HTR-8/SVneo (cell line): ENCODE measurements at regions not wholly inside any gene's neighbourhood (a gene's known extent, or its start where the extent isn't known, plus 50 kb on each side); places are given as distances from the start of the nearest gene placed in this dataset.
"Not testable (repeated sequence)": the region's sequence is repeated elsewhere in the genome, so short reads cannot be mapped to it uniquely, and the experiment has no call there.

Source experiments
- DNase-seq: peaks from one replicate; pipeline ENCODE4 v3.0.0; 2011; ENCODE audit warnings: low spot score, mixed read lengths; ENCODE audit not compliant: insufficient read length
- FAIRE-seq: peaks from 2 replicates; lab custom pipeline; 2011; peaks lifted over from hg19 to GRCh38; lab: Jason Lieb, UNC

DNA sequence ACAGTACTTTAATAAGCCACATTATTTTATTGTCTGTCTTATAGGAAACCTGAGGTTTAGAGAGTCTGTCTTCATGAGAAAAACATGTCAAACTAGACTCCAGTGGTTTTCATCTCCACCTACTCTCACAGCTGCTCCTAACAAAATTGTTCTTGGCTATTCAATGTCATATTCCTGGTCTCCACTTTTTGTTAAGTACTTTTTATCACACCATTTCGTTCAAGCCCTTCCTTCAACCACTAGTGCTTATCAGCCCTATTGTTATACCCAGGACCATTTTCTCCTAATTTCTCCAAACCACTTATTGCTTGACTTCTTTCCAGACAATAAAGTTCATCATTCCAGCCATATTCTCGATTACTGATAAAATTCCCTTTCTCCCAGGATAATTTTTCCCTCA, 1674.3 kb upstream of the AGA start:
- DNase-seq (no peak), FAIRE-seq (no peak)

DNA sequence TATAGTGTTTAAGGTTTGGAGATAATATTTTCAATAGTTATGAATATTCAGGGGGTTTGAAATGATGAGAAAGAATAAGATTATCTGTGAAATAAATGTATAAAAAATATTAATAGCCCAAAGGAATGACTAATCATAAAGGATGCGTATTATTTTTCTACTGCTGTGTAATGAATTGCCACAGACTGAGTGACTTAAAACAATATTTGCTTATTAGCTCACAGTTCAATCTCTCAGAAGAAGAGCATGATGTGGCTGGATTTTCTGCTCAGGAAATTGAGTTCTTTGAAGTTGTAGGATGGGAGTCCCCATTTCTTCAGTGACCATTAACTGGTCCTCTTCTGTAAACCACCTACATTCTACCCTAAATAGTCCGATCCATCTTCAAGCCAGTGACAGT, 1680.8 kb upstream of the AGA start:
- no peak for FAIRE-seq
- DNase-seq = no peak

DNA sequence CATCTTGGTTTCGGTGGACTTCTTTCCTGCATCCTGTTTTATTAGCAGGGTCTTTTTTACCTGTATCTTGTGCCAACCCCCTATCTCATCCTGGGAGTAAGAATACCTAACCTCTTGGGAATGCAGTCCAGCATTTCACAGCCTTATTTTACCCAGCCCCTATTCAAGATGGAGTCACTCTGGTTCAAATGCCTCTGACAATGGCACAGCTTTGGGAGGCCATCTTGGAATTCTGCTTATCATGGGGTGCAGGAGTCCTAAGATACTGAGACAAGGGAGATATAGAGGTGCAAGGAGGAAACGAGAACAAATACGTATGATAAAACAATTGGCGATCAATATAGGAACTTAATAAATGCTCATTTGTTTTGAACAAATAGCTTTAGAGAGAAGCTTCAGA, 1682.2 kb upstream of the AGA start:
- no peak for FAIRE-seq

DNA sequence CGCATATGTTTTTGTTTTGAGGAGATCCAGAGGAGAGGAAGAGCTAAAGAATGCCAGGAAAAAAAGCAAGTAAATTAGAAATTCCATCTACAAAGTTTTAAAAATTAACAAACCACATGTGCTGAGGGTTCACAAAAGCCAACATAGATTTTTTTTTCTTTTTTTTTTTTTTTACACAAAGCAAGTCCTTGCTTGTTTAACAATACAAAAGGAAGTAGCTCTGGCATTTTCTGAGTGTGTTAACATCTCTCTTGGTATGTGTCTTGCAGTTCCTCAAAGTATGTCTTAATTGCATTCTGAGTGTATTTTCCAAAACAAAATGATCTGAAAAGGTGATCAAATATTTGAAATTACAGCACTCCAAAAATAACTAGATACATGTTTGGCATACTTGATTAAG, 1682.7 kb upstream of the AGA start:
- DNase-seq (no peak), FAIRE-seq (no peak)

More for the DNA sequence above, 1682.2 kb upstream of the AGA start:
- no peak for DNase-seq

DNA sequence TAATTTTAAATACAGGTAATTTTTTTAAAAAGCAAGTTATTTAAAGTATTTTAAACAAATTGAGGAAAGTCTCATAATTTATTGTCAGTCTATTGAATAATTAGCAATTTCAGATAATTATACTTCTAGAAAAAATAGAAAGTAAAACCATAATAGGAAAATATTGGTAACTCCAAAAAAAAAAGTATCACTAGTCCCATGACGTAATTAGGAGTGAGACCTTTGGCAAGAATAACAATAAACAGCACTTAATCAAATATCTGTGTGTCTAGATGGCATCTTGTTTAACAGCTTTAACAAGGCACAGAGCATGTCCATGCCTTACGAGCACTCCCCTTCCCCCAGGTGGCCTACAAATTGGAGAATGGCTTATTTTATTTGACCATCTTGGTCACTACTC, 1683.6 kb upstream of the AGA start:
- no peak for DNase-seq
- FAIRE-seq = no peak

DNA sequence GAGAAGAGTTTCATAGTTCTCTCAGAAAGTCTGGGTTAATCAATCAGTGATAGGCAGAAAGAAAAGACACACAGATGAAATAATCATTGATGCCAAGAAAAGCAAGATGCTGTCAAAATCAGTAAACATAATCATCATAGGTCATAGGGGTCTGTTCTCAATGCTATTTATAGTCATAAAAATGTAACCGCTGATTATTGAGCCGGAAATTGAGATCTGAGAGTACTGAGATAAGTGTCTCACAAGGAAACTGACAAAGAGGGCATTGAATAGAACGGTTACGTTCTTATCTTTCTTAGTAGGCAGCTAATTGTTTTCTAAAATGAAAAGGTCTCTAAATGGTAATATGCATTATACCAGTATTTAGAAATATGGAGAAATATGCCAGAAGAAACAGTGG, 1686.1 kb upstream of the AGA start:
- DNase-seq (no peak), FAIRE-seq (no peak)

DNA sequence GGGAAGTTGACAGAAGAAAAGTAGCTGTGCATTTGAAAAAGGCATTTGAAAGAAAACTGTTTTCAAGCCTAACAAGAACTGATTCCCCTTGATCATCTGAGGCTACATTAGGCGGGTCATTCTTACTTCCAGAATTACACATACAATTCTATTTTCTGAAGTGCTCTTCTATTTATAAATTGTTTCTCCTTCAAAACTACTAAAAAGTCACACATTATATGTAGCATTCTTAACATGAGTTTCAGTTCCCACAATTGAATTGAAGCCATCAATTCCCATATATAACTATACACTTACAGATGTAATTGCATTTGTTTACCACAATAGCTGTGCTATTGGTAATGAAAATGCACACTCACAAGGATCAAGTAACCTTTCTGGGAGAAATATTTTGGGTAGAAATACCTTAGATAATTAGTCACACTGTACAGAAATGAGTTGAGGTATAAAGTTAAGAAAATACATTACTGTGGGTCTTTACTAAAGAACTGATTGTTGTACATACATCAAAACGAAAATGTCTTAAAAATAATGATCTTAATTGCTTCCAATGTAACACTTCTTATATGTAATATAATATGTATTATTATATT, 1688.0 kb upstream of the AGA start:
- no peak for DNase-seq
- FAIRE-seq = no peak

DNA sequence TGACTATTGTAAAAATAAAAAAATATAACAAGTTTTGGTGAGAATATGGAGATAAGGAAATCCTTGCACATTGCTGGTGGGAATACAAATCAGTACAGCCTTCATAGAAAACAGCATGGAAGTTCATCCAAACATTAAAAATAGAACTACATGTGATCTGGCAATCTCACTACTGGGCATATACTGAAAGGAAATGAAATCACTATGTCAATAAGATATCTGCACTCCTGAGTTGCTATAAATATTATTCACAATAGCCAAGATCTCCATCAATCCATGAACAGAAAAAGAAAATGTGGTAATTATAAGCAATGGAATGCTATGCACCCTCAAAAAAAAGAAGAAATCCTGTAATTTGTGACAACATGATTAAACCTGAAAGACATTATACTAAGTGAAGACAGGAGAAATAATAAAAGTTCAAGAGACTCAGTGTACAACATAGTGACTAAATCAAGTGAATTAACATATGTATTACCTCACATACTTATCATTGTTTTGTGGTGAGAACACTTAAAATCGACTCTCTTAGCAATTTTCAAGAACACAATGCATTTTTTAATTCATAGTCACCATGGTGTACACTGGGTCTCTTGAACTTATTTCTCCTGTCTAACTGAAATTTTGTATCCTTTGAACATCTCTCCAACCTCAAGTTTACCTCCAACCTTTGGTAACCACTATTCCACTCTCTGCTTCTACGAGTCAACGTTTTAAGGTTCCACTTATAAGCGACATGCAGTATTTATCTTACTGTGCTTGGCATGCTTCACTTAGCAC, 1703.7 kb upstream of the AGA start:
- FAIRE-seq (no peak), DNase-seq (no peak)

DNA sequence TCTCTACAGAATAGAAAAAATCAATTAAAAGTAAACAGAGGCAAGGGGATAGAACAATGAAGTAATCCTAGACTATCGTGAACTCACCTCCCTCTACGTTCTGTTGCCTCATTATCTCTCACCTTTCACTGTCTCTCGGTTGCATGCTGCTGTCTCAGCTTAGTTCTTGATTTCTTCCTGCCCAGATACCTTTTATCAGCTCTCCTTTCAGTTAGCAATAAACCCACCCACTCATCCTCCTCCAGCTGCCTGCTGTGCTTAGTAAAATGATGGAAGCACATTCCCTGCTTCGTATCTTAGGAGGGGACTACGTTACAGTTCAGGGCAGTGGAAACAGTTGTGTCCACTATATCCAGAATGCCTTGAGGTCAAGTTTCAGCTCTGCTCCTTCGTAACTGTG, 1709.5 kb upstream of the AGA start:
- FAIRE-seq = no peak

DNA sequence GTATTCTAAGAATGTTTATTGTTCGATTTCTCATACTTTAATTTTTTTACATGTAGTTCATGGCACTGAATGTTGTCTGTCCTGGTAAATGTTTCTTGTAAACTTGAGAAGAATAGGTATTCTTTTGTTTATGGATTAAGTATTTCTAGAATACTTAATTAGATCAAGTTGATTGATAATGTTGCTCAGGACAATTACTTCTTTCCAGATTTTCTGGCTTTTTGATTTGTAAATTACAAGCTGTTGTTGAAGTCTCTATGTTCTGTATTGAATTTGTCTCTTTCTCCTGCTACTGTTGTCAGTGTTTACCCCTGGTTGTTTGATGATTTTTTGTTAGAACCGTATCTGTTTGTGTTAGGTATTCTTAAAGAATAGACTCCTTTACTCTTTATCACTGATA, 1720.9 kb upstream of the AGA start:
- no peak for FAIRE-seq
- no peak for DNase-seq

More for the DNA sequence above, 1709.5 kb upstream of the AGA start:
- no peak for DNase-seq

DNA sequence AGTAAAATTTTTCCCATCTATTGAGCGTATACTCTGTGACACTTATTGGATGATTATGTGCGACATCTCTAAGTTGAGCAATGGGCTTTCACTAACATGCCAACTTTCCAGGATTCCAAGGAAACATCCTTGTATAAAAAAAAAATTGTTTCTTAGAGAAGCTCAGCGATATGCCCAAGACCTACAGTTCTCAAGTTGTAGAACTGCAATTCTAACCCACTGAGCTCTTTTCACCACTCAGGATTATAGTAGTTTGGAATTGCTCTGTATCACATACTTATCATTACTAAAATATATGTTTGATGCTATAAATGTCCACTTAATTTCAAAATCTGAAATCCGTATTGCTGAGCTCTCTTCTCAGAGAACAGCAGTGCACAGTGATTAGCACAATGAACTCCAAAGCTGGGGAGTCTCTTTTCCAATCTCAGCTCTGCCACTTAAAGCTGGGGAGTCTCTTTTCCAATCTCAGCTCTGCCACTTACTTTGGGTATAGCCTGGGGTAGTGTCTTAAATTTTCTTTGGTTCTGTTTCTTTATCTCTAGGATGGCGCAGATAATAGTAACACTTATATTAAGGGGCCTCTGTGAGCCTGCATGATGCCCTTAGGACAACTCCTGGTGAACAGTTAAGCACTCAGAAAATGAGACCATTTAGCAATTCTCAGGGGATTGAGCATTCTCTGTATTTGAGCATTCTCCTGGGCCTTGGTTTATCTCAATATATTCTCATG, 1722.2 kb upstream of the AGA start:
- FAIRE-seq = no peak

DNA sequence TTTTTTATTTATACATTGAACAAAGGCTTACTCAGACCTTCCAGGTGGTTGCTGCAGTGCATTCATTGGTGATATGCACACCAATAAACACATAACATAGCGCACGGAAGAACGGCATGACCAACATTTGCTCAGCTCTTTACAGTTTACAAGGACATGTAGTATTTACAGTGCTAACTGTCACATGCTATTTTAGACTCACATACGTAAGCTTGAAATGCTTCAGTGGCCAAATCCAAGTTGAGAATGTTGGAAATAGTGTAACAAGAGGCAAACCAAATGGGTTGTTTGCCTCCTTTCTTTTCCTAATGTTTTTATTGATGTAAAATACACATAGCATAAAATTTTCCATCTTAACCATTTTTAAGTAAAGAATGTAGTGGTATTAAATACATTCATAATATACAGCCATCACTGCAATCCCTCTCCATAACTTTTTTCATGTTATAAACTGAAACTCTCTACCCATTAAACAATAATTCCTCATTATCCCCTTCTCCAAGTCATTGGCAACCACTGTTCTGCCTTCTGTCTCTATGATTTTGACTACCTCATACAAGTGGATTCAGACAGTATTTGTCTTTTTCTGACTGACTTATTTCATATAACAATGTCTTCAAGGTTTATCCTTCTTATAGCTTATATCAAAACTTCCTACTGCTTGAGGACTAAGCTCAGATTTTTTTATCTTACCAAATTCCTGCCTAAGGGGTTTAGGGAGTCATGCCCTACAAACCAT, 1722.9 kb upstream of the AGA start:
- no peak for DNase-seq
- no peak for FAIRE-seq

More for the DNA sequence above, 1722.2 kb upstream of the AGA start:
- no peak for DNase-seq

DNA sequence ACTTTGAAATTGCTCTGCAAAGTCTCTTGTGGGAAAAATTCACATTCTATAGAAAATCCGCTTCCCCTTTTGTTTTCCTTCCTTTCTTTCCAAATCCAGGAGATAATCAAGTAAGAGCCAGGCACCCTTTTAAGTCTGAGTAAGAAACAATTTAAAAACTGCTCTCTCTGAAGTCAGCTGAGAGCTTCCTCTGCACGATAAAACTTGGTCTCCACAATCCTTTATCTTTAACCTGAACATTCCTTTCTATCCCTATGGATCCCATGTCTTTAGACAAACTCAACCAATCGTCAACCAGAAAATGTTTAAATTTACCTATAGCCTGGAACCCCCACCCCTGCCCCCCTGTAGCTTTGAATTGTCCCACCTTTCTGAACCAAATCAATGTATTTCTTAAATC, 1723.6 kb upstream of the AGA start:
- FAIRE-seq = no peak
- DNase-seq = no peak

DNA sequence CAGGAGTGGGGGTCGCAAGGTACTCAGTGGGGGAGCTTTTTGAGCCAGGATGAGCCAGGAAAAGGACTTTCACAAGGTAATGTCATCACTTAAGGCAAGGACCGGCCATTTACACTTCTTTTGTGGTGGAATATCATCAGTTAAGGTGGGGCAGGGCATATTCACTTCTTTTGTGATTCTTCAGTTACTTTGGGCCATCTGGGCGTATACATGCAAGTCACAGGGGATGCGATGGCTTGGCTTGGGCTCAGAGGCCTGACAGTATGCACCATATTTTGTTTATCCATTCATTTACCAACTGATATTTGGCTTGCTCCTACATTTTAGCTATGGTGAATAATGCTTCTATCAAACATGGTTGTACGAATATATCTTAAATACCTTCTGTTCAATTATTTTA, 1728.1 kb upstream of the AGA start:
- not testable (repeated sequence) for DNase-seq, FAIRE-seq

DNA sequence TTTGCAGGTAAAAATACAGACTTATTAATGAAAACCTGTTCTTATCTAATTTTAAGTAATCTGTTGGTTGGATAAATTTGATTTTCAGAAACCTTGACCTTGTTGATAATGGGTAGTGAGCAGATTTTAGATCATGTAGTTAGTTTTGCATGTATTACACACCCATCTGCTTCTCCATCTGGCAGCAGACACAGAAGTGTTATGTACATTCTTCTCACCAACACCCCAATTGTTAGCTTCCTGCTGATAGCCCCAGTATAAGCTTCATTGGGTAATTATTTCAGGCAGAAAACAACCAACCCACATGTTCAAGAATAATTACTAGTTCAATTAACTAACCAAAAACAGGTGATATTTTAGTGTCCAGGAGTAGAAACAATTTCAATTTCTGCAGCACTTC, 1740.5 kb upstream of the AGA start:
- FAIRE-seq = no peak
- DNase-seq = no peak

DNA sequence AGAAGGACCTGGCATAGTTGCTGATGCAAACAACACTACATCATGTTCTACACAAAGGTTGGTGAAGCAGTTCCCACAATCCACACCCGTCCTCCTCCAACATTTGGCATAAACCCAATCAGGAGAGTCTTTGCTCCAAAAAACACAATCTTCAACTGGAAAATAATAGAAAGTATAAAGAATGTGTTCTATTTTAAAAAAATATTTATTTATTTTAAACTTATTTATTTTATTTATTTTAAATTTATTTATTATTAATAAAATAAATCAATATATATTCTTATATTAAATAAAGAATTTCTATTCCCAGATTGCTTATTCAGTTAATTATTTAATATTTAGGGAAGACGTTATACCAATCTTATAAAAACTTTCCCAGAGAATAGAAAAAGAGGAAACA, 1753.7 kb upstream of the AGA start:
- DNase-seq = no peak
- no peak for FAIRE-seq

DNA sequence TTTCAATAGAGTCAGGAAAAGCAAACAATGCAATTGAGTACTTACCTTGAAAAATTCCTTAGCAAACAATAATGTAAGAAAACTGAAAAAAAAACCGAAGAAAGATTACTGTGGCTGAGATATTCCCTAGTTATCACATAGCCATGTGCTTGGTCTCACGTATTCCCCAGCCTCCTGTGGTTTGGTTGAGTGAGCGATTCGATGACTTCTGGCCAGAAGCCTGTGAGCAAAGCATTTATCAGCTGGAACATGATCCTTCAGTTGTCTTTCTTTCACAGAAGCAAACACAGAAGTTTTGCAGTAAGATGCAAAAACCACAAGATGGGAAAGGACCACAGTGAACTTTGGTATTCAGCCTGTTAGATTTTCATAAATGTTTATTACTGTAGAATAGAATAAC, 1754.3 kb upstream of the AGA start:
- DNase-seq (peak; percentile 21), FAIRE-seq (peak; percentile 26)

DNA sequence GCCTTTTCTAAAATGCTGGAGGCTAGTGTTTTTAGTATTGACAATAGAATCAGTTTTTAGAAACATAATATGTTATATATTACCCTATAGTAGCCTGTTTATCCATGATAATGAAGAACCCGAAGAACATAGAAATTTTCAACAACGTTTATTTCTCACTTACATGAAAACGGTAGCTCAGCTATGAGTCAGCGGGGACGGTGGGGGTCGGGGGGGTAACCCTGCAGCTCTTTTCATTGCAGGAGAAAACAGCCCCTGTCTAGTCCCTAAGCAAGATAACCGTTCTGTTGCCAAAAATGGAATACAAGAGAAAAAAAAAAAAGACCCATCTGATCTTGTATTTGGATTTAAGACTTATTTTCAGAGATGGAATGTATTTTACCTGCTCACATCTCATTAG, 1758.4 kb upstream of the AGA start:
- FAIRE-seq (no peak), DNase-seq (no peak)

DNA sequence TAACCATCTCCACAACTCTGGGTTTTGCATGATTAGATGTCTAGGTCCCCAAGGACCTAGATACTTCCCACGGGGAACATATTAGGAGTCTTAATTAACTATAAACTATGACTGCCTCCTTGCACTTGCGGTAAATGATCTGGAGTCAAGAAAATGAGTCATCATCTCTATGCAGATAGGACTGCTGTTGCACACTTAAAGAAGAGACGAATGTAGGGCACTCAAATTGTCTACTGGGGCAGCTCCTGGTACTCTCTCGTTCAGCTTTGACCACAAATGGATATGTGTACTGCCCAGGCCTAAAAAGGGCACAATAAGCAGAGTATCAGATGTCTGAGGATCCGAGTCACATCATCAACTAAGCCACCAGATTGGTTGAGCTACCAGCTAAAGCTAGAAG, 1783.4 kb upstream of the AGA start:
- FAIRE-seq = no peak
- DNase-seq = no peak

DNA sequence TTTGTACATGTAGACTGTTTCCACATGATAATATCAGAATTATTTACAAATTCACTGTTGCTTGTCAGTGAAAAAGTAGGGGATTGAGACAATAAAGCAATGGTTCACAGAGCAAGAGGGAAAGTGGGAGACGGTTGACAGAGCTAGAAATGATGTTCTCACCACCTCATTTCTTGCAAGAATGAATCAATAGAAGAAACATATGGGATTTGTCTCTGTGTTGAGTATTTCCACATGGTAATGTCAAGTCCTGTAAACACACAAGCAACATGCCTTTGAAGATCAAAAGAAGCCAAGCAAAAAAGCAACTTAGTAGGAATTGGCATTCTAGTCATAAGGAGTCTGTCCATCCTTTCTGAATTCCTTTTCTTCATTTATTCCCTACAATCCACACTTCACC, 1806.6 kb upstream of the AGA start:
- DNase-seq (no peak), FAIRE-seq (no peak)

DNA sequence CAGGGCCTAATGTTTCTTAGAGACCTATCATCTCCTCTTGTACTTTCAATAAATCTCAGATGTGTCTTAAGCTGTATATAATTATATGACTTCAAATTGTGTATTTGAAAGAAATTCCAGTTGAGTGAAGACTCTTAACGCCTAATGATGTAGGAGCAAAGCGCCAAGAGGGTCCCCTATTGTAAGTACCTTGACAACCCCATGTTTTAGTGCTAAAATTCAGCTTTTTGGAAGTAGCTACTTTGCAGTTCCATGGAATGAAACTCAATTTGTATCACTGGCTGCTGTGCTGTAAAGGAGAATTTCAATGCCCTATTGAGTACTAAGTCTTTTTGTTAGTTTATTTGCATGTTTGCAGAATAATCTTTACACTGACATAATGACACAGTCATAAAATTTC, 1826.6 kb upstream of the AGA start:
- no peak for FAIRE-seq
- DNase-seq = no peak
